ENCODE measurements at regions not wholly inside any gene's neighbourhood (a gene's known extent, or its start where the extent isn't known, plus 50 kb on each side); places are given as distances from the start of the nearest gene placed in this dataset.

DNA sequence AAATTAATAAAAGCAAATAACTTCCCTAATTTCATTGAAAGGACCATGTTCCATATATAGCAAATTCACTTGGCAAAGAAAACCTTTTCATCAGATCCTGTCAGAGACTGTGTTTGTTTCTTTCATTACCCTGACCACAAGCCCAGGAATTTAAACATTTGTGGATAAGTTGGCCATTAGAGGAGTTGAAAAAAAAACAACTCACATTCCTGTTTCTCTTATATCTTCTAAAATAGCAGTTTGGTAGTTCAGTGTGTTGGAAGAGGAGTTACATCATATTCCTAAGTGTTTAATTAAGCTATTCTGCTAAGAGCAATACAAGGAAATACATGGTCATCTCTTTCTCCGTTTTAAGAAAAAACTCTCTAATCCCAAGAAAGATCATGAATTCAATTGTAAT is 505.6 kb downstream of the TLE1 start:
- H2AFZ ChIP-seq, result no peak overlapping the region
- H3K4me2 ChIP-seq, result no peak overlapping the region
- H3K4me3 ChIP-seq, result no peak overlapping the region
- no peaks in the 10 kb centered on the region for H4K20me1 ChIP-seq (ENCODE audit: insufficient read depth, poor library complexity, severe bottlenecking)
- H3K27me3 ChIP-seq, result no peaks in the 10 kb centered on the region
- no peak overlapping the region for H3K27ac ChIP-seq
- 52% methylated on average over 1 of the region's 1 CpG for WGBS (ENCODE audit: low lambda C conversion rate, missing lambda C conversion rate)
- no peaks in the 10 kb centered on the region for H3K9me3 ChIP-seq (ENCODE audit: low read depth)
- H3K36me3 ChIP-seq (replicated peaks; ENCODE audit: insufficient read depth, low read depth), result no peaks in the 10 kb centered on the region
- H3K9me2 ChIP-seq (replicated peaks; ENCODE audit: insufficient read depth), result no peaks in the 10 kb centered on the region
- H3K79me2 ChIP-seq, result no peaks in the 10 kb centered on the region
- DNase-seq (ENCODE audit: low spot score), result no peak
- TF ChIP-seq, protein P1, sequence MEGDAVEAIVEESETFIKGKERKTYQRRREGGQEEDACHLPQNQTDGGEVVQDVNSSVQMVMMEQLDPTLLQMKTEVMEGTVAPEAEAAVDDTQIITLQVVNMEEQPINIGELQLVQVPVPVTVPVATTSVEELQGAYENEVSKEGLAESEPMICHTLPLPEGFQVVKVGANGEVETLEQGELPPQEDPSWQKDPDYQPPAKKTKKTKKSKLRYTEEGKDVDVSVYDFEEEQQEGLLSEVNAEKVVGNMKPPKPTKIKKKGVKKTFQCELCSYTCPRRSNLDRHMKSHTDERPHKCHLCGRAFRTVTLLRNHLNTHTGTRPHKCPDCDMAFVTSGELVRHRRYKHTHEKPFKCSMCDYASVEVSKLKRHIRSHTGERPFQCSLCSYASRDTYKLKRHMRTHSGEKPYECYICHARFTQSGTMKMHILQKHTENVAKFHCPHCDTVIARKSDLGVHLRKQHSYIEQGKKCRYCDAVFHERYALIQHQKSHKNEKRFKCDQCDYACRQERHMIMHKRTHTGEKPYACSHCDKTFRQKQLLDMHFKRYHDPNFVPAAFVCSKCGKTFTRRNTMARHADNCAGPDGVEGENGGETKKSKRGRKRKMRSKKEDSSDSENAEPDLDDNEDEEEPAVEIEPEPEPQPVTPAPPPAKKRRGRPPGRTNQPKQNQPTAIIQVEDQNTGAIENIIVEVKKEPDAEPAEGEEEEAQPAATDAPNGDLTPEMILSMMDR (IDR thresholded peaks at IDR 0.05; ENCODE audit: poor library complexity), result no peak
- H3K4me1 ChIP-seq (ENCODE audit: insufficient read depth), result peaks cover 12% of the 10 kb centered on the region

DNA sequence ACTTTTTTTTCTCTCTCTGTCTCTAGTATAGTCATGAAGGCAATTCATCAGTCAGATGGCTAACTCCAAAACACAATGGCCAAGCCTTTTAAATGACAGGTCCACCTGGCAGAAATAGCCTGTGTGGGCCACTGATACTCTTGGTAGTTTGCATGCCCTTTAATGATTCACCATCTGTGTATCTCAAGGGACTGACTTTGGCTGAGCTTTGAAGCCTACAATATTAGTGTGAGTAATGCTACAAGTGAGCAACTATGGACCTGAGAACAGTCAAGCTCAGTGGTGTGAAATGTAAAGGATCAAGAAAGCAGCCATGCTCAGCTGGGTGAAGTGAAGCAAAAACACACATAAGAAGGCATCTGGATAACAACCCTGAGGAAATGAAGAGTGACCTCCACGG is 506.9 kb downstream of the TLE1 start:
- no peaks in the 10 kb centered on the region for H3K27me3 ChIP-seq
- H3K36me3 ChIP-seq (replicated peaks; ENCODE audit: insufficient read depth, low read depth), result no peaks in the 10 kb centered on the region
- TF ChIP-seq EZH2phosphoT487 (IDR thresholded peaks at IDR 0.05; ENCODE audit: low read depth, severe bottlenecking, unreplicated experiment) (no peak), EZH2 (IDR thresholded peaks at IDR 0.05; ENCODE audit: borderline replicate concordance) (no peak)
- TF ChIP-seq, protein P1 (IDR thresholded peaks at IDR 0.05; ENCODE audit: poor library complexity), result no peak
- H4K20me1 ChIP-seq (ENCODE audit: insufficient read depth, poor library complexity, severe bottlenecking), result no peaks in the 10 kb centered on the region
- no peak overlapping the region for H3K4me3 ChIP-seq
- no peaks in the 10 kb centered on the region for H3K9me2 ChIP-seq (replicated peaks; ENCODE audit: insufficient read depth)
- H3K4me1 ChIP-seq (ENCODE audit: insufficient read depth), result peaks cover 12% of the 10 kb centered on the region
- no peak overlapping the region for H3K27ac ChIP-seq
- no peaks in the 10 kb centered on the region for H3K9me3 ChIP-seq (ENCODE audit: low read depth)
- WGBS (ENCODE audit: low lambda C conversion rate, missing lambda C conversion rate), result 65% methylated on average over 1 of the region's 1 CpG
- no peaks in the 10 kb centered on the region for H3K79me2 ChIP-seq
- no peak overlapping the region for H3K4me2 ChIP-seq
- DNase-seq (ENCODE audit: low spot score), result peak; percentile 13
- H2AFZ ChIP-seq, result no peak overlapping the region

DNA sequence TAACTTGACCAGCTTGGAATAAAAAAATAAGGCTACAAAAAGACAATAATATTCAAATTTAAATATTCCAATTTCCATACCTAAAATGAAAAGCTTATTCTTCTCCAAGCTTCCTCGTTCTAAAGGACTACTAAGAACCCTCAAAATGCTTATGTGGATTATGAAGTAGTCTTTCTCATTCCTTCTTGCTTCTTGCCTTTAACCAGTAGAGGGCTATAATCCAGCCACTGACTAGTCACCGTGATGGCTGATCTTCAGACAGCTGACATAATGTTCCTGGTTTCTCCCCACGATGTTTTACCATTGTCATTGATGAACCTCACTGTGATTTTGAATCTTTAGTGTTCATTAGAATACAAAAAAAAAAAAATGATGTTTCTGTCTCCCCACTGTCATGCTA is 515.3 kb downstream of the TLE1 start:
- Histone ChIP-seq H3K4me3 (no peak overlapping the region), H3K27ac (no peak overlapping the region), H3K9me3 (ENCODE audit: low read depth) (no peaks in the 10 kb centered on the region), H3K27me3 (no peaks in the 10 kb centered on the region), H4K20me1 (ENCODE audit: insufficient read depth, poor library complexity, severe bottlenecking) (no peaks in the 10 kb centered on the region), H3K4me1 (ENCODE audit: insufficient read depth) (no peaks in the 10 kb centered on the region), H2AFZ (no peak overlapping the region), H3K4me2 (no peak overlapping the region), H3K36me3 (replicated peaks; ENCODE audit: insufficient read depth, low read depth) (no peaks in the 10 kb centered on the region), H3K79me2 (no peaks in the 10 kb centered on the region), H3K9me2 (replicated peaks; ENCODE audit: insufficient read depth) (no peaks in the 10 kb centered on the region)
- 76% methylated on average over 3 of the region's 3 CpGs for WGBS (ENCODE audit: low lambda C conversion rate, missing lambda C conversion rate)
- DNase-seq (ENCODE audit: low spot score), result no peak
- TF ChIP-seq, protein P1 (IDR thresholded peaks at IDR 0.05; ENCODE audit: poor library complexity), result no peak
- no peak for TF ChIP-seq EZH2phosphoT487 (IDR thresholded peaks at IDR 0.05; ENCODE audit: low read depth, severe bottlenecking, unreplicated experiment)

- H3K4me3 ChIP-seq, result no peak overlapping the region
- H3K4me2 ChIP-seq, result no peak overlapping the region
- no peak for DNase-seq (ENCODE audit: low spot score)
- H3K9me2 ChIP-seq (replicated peaks; ENCODE audit: insufficient read depth), result no peaks in the 10 kb centered on the region
- H3K9me3 ChIP-seq (ENCODE audit: low read depth), result no peaks in the 10 kb centered on the region
- H3K36me3 ChIP-seq (replicated peaks; ENCODE audit: insufficient read depth, low read depth), result no peaks in the 10 kb centered on the region
- H4K20me1 ChIP-seq (ENCODE audit: insufficient read depth, poor library complexity, severe bottlenecking), result no peaks in the 10 kb centered on the region
- H2AFZ ChIP-seq, result no peak overlapping the region
- H3K27ac ChIP-seq, result no peak overlapping the region
- WGBS (ENCODE audit: low lambda C conversion rate, missing lambda C conversion rate), result 92% methylated on average over 2 of the region's 2 CpGs
- TF ChIP-seq, protein P1 (IDR thresholded peaks at IDR 0.05; ENCODE audit: poor library complexity), result no peak
- TF ChIP-seq EZH2 (IDR thresholded peaks at IDR 0.05; ENCODE audit: borderline replicate concordance), result no peak
- TF ChIP-seq EZH2phosphoT487 (IDR thresholded peaks at IDR 0.05; ENCODE audit: low read depth, severe bottlenecking, unreplicated experiment), result no peak
- no peaks in the 10 kb centered on the region for H3K27me3 ChIP-seq
- no peaks in the 10 kb centered on the region for H3K79me2 ChIP-seq
- no peaks in the 10 kb centered on the region for H3K4me1 ChIP-seq (ENCODE audit: insufficient read depth)
Measured at GRCh38 chr9:81171689-81172088, 517.7 kb downstream of the TLE1 start.

Data from hepatocyte (in vitro differentiated cells).